ENCODE measurements at regions not wholly inside any gene's neighbourhood (a gene's known extent, or its start where the extent isn't known, plus 50 kb on each side); places are given as distances from the start of the nearest gene placed in this dataset.
"Not testable (repeated sequence)": the region's sequence is repeated elsewhere in the genome, so short reads cannot be mapped to it uniquely, and the experiment has no call there.

DNA sequence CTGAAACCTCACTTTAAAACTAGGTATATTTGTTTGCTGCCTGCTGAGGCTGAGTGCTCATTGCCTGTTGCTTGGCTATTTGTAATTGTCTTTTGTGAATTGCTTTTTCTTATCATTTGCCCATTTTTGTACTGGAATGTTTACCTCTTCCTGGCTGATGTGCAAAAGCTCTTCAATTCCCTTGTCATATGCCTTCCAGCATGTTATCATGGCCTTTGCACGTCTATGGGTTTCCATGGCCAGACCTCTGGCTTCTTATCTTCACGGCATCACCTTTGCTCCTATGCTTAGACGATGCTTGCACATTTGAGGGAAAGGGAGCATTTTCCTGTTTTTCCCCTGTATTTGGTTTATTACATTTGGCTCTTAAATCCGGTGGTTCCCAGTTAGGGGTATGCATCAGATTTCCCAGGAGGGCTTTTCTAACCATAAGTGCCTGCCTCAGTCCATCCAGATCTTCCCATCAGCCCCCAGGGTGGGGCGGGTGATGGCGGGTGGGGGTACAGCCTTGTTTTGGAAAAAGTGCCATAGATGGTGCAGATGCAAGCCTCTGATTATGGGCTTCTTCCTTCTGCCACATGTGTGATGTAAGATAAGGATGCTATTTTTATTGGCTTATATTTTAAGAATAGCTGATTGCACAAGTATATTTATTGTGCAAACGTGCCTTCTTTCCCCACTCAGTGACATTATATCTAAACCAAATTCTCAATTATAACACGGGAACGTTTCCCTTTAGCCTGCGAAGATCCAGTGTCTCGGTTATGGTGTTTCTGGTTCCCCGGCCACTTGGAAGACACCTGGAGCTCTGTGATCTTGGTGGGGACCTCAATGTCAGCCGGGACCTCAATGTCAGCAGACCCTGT is 70.6 kb upstream of the SEPTIN5 start:
- peak; percentile 27 for DNase-seq

- DNase-seq = peak; percentile 44
Observed at GRCh38 chr22:19644314-19645223, 69.7 kb upstream of the SEPTIN5 start.

DNA sequence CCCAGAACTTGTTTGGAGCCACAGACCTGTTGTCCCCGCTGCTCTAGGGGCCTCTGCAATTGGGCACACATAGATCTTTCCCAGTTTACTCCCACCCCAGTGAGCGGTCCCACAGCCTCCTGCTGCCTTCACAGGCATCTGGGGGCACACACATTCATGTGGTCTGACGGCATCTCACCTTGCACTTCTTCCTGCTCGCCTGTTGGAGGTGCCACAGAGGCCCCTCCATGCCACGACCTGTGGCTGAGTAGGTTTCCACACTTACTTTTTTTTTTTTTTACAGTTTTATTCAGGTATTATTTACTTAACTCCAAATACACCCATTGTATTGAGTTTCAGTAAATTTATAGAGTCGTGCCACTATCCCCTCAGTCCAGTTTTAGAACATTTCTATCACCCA is 68.9 kb upstream of the SEPTIN5 start:
- peak; percentile 38 for DNase-seq

DNA sequence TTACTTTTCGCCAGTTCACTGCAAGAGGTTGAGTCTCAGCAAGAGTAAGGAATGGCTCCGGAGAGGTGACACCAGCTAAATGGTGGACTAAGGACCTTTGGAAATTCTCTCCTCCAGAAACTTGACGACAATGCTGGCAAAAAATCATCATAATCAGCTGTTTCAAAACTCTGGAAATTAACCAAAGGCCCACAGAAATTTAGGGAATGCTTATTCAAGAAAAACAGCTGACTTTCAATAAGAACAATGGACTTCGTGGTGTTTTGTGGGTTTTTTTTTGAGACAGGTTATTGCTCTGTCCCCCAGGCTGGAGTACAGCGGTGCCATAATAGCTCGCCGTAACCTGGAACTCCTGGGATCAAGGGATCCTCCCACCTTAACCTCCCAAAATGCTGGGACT is 68.4 kb upstream of the SEPTIN5 start:
- DNase-seq = no peak

DNA sequence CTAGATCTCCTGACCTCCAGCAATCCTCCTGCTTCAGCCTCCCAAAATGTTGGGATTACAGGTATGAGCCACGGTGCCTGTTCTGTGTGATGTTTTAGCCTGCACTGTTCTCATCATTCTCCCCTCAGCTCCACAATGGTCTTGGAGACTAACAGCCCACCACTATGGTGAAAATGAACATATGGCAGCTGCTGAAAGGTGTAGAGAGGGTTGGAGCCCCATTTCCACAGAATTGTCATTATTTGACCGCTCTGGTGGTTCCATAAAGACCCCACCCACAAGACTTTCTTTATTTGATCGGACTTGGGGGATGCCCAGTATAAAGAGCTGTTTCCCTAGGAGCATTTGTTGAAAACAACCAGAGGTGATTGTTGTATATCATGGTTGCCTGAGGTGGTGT is 67.9 kb upstream of the SEPTIN5 start:
- DNase-seq = no peak

- no peak for DNase-seq
Observed at GRCh38 chr22:19648419-19648929, 65.8 kb upstream of the SEPTIN5 start.

GRCh38 chr22:19652316-19652715 is 62.0 kb upstream of the SEPTIN5 start:
- DNase-seq = no peak

GRCh38 chr22:19654338-19654987 is 59.8 kb upstream of the SEPTIN5 start:
- no peak for DNase-seq

DNA sequence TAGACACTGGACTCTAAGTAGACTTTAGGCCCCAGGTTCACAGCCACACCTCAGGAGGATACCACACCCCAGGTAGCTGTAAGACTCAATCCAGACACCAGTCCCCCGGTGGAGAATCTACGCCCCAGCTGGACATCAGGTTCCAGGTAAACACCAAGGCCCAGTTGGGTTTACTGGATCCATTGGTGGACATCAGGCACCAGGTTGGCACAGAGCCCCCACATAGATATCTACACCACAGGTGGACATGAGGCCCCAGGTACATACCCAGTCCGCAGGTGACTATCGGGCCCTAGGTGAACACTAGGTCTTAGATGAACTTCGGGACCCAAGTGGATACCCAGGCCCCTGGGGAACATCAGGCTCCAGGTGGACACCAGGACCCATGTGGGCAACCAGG is 58.9 kb upstream of the SEPTIN5 start:
- DNase-seq = peak; percentile 24

DNA sequence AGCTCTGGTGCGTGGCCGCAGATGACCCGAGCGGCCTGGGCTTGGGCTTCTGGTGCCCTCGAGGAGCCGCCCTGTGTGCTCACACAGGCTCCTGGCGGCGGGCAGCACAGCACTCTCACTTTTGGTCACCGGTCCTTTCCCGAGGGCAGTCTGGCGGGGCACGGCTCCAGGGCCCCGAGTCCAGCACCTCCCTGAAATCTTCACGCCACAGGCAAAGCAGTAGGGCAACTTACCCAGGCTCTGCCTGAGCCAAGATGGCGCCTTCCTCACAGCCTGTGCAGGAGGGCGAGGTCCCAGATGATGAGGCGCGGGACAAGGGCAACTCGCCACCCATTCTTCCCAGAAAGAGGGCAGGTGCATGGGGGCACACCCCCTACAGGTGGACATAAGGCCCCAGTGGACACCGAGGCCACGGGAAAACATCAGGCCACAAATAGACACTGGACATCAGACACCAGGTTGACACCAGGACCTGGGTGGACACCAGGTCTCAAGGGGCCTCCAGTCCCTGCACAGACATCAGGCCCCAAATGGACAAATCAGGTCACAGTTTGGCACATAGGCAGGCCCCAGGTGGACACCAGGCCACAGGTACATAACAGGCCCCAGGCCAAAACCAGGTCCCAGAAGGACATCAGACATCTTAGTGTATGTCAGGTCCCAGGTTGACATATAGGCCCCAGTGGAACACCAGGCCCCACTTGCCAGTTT is 57.6 kb upstream of the SEPTIN5 start:
- DNase-seq = peak; percentile 49

DNA sequence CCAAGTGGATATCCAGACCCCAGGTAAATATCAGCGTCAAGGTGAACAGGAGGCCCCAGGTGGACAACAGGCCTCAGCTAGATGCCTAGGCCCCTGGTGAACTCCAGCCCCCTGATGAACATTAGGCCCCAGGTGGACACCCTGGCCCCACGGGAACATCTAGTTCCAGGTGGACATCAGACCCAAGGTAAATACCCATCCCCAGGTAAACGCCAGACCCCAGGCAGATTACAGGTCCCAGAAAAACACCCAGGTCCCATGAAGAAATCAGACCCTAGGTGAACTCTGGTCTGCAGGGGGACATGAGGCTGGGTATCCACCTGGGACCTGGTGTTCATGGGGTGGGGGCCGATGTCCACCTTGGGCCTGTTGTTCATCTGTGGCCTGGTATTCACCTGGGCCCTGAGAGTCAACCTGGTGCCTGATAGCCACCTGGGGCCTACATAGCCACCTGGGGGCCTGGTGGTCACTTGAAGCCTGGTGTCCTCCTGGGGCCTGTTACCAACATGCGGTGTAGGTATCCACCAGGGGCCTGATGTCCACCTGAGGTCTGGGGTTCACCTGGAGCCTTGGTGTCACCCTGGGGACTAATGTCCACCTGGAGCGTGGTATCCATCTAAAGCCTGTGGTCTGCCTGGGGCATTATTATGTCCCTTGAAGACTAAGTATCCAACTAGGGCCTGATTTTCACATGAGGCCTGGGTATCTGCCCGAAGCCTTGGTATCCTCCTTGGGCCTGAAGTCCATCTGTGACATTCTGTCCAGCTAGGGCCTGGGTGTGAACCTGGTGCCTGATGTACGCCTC is 56.8 kb upstream of the SEPTIN5 start:
- peak; percentile 37 for DNase-seq

- peak; percentile 21 for DNase-seq
Observed at GRCh38 chr22:19658057-19658966, 56.0 kb upstream of the SEPTIN5 start.

- peak; percentile 42 for DNase-seq
Observed at GRCh38 chr22:19658967-19659804, 55.1 kb upstream of the SEPTIN5 start.

GRCh38 chr22:19659805-19660345 is 54.4 kb upstream of the SEPTIN5 start:
- DNase-seq = no peak

DNA sequence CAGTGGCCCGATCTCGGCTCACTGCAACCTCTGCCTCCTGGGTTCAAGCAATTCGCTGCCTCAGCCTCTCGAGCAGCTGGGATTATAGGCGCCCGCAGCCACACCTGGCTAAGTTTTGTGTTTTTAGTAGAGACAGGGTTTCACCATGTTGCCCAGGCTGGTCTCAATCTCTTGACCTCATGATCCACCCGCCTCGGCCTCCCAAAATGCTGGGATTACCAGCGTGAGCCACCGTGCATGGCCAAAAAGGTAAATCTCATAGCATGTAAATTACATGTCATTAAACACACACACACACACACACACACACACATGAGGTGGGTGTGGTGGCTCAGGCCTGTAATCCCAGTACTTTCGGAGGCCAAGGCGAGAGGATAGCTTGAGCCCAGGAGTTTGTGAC is 53.7 kb upstream of the SEPTIN5 start:
- DNase-seq = not testable (repeated sequence)

GRCh38 chr22:19661156-19661555 is 53.1 kb upstream of the SEPTIN5 start:
- no peak for DNase-seq

DNA sequence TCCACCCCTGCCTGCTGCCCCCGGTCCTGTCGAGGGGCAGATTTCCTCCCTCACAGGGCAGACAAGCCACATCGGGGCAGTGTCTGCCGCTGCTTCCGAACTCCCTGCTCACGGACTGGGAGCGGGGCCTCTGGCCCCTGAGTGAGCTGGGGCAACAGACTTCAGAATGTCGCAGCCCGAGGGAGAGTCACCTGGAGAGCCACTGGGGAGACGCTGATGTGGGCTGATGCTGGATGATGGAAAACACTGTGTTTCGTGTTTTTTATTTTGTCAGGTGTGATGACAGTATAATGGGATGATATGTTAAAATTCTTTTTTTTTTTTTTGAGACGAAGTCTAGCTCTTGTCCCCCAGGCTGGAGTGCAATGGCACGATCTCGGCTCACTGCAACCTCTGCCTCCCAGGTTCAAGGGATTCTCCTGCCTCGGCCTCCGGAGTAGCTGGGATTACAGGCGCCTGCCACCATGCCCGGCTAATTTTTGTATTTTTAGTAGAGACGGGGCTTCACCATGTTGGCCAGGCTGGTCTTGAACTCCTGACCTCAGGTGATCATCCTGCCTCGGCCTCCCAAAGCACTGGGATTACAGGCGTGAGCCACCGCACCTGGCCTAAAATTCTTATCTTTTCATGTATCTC is 52.1 kb upstream of the SEPTIN5 start:
- not testable (repeated sequence) for DNase-seq

DNA sequence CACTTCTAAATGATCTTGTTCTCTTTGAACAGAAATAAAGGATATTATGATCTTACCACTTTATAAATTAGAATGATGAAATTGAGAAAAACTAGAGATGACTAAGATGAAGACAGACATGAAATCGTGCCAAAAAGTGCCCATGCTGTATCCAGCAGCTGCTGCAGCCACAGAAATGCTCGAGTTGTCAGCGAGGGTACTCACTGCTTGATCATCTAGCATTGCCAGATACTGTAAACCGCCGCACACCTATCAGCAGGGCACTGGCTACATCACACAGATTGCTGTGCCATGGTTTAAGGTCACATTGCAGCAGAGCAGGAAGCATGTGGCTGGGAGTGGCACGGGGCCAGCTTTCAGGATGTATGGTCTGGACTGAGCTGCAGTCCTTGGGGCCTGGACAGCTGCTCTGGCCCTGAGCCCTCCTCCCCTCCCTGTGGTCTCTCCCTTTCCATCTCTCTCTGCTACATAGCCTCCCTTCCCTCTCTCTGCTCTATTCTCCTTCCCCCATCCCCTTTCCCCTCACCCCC is 51.0 kb upstream of the SEPTIN5 start:
- DNase-seq = no peak

Measured in islet precursor cell (in vitro differentiated cells).